ENCODE measurements at regions not wholly inside any gene's neighbourhood (a gene's known extent, or its start where the extent isn't known, plus 50 kb on each side); places are given as distances from the start of the nearest gene placed in this dataset.

DNA sequence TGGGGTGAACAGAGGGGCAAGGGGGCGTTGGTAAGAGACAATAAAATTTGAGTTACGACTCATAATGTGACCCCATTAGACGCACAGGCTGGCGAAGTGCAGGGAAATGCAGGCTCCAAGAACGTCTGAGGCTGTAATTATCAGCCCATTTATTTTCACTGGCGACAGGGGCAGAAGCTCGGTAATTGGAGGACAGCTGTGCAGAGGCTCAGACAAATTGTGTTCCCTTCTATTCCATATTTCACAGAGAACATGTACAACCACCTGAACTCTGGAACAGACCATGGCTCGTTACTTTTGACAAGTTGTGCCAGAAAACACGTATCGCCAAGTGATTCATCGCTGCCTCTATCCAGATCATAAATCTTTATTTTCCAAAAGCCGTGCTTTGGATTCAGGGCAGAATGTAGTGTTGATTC, 137.3 kb upstream of the FRMD4A start:
- no peak for DNase-seq (ENCODE audit: low read depth in 3 of 3)

DNA sequence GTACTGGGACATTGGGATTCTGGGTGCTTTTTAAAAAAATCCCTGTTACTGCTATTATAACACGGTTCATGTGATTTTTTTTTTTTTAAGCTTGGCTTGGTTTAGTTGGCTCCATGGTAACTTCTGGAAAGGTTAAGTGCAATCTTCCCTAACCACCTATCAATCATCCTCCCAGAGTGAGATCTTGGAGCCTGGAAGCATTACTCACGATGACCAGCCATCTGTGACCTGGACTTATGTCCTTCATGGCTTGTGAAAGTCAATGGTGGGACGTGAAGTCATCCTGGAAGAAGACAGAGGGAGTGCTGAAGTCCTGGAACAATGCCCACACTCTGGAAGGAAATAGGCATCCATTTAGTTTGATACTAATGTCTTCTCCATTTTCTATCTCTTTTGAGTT, 135.5 kb upstream of the FRMD4A start:
- DNase-seq (ENCODE audit: low read depth in 3 of 3), result no peak

DNA sequence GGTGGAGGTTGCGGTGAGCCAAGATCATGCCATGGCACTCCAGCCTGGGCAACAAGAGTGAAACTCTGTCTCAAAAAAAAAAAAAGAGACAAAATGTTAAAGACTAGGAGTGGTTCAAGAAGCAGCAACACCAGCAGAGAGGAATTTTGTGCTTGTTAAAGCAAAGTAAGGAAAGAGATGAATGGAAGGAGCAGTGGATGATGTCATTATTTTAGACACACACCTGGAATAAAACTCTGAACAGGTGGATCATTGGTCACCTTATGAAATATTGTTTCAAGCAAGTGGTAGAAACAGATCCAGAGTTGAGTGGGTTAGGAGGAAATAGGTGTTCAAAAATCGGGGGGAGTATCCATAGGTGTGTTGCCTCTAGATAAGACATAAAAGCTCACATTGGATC, 129.7 kb upstream of the FRMD4A start:
- DNase-seq (ENCODE audit: low read depth in 3 of 3), result no peak

DNA sequence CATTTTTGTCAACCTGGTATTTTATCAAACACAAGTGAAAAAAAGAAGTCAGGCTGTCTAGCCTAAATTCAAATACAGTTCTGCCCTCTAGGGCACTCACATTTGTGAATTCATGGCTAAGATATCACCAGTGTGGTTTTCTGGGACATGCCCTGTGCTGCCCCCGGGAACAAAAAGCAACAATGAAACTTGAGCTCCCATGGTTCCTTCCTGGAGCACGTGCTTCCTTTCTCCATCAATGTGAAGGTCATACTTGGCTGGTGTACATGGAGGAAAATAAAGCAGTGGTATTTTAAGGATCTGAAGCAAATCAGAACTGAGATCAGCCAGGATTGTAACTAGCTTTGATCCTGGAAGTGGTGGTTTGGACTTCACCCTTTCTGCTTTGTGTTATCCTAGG, 128.9 kb upstream of the FRMD4A start:
- DNase-seq (ENCODE audit: low read depth in 3 of 3), result no peak

DNA sequence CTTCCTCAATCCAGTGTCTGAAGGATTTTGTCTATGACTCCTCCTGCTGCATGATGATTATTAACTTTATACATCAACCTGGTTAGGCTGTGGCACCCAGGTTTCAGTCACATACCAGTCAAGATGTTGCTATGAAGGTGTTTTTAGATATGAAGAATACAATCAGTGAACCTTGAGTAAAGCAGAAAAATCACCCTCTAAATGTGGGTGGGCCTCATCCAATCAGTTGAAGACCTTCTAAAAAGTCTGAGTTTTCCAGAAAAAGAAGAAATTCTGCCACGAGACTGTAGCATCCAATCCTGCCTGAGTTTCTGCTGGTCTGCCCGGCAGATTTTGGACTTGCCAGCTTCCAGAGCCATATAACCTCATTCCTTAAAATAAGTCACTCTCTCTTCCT, 126.1 kb upstream of the FRMD4A start:
- no peak for DNase-seq (ENCODE audit: low read depth in 3 of 3)

DNA sequence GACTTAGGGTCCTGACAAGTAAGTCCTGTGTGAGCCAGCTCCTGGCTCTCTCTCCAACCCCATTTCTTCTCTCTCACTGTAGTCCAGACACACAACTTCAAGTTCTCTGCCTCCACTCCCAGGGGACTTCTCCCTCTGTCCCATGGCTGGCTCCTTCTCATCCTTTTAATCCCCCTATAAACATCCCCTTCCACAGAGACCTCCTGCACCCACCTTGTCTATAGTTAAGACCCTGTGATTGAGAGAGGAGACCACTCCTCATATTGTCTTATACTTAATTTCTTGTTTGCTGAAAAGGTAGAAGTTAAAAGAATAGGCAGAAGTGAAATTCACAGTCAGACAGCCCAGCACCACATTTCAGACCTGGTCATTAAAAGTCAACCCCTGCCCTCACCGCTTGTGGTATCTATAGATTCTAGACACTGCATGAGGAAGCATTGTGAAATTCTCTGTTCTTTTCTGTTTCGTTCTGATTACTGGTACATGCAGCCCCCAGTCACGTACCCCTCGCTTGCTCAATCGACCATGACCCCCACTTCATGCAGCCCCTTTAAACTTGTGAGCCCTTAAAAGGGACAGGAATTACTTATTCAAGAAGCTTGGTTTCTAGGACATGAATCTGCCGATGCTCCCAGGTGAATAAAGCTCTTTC, 125.6 kb upstream of the FRMD4A start:
- DNase-seq (ENCODE audit: low read depth in 3 of 3), result no peak

DNA sequence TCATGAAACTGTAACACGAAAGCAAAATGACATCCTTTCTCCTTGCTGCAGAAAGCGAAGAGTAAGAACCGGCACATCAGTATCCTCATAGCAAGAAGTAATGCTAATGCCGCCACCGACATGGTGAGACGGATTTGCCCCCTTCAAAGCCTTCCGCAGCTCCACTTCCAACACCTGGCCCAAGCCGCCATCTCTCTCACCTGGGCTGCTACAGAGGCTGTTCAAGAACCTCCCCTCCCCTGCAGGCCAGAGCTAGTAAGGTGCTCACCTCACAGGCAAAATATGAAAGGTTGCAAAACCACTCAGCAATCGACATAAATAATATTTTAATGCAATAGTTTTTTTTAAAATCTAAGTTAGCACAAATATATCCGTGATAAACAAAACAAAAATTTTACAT, 123.9 kb upstream of the FRMD4A start:
- no peak for DNase-seq (ENCODE audit: low read depth in 3 of 3)

DNA sequence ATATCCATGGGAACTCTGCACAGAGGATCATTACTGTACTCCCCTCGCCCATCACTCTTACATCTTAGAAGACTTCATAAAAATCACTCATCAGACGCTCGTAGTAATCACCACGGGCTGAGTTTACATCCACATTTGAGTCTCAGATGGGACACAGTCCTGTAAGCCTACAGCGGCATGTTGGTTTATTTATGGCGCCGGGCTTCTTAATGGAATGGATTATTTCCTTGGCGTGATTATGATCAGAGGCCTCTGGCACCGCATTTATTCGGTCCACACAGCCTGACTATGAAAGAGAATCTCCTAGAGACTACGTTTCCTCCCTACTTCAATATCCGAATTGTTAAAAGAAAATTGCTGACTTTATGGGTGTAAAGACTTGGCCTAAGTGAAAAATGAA, 123.5 kb upstream of the FRMD4A start:
- no peak for DNase-seq (ENCODE audit: low read depth in 3 of 3)

DNA sequence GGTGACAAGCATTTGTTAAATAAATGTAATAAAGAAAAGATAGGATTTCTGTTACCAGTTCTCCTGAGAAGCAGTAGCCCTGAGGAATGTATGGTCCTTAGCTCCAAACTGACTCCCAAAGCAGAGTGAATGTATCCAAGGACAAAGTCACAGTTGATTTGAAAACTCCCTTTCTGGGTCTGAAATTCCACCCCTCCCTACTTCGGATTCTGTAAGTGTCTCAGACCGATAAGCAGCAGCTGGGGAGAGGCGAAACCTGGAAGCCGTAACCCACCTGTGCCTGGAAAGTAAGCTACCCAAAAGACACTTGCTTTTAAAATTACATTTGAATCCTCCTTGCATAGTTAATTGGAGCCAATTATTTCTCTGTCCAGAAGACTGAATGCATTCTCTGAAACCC, 122.9 kb upstream of the FRMD4A start:
- DNase-seq (ENCODE audit: low read depth in 3 of 3), result no peak

DNA sequence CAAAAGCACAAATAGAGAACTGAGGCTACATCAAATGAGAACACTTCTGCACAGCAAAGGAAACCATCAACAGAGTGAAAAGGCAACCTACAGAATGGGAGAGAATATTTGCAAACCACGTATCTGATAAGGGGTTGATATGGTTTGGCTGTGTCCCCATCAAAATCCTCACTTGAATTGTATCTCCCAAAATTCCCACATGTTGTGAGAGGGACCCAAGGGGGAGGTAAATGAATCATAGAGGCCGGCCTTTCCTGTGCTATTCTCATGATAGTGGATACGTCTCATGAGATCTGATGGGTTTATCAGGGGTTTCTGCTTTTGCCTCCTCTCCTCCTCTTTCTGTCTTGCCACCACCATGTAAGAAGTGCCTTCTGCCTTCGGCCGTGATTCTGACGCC, 120.6 kb upstream of the FRMD4A start:
- no peak for DNase-seq (ENCODE audit: low read depth in 3 of 3)

DNA sequence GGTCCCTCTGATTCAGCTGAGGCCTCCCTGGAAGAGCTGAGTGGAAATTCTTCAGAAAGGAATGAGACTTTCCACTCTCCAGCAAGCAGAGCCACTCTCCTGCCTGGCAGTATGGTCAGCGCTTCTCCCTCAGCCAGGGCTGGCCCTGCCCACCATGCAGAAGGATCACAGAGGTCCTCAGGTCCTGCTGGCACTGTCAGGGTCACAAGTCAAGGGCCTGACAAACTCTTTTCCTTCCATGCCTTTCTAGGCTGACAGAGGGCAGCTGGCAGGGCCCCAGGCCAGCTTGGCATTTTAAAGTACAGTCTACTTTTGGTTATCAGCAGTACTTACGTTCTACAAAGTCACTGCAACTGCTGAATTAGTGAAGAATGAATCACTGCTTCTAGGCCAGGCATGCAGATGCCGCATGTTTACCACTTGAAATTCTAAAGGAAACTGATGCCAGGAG, 119.3 kb upstream of the FRMD4A start:
- no peak for DNase-seq (ENCODE audit: low read depth in 3 of 3)

DNA sequence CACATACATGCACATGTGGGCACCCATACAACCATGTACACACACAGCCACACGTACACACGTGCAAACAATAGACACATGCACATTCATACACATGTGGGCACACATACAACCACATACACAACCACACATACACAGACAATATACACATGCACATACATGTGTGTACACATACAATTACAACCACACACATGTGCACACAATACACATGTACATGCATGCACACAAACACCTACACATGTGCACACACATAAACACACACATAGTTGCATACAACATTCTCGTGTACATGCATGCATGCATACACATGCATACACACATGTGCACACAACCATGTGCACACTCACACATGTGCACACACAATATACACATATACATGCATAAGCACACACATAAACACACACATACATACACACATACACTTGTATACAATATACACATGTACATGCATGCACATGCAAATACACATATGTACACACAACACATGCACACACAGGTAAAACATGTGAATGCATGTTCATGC, 118.6 kb upstream of the FRMD4A start:
- no peak for DNase-seq (ENCODE audit: low read depth in 3 of 3)

DNA sequence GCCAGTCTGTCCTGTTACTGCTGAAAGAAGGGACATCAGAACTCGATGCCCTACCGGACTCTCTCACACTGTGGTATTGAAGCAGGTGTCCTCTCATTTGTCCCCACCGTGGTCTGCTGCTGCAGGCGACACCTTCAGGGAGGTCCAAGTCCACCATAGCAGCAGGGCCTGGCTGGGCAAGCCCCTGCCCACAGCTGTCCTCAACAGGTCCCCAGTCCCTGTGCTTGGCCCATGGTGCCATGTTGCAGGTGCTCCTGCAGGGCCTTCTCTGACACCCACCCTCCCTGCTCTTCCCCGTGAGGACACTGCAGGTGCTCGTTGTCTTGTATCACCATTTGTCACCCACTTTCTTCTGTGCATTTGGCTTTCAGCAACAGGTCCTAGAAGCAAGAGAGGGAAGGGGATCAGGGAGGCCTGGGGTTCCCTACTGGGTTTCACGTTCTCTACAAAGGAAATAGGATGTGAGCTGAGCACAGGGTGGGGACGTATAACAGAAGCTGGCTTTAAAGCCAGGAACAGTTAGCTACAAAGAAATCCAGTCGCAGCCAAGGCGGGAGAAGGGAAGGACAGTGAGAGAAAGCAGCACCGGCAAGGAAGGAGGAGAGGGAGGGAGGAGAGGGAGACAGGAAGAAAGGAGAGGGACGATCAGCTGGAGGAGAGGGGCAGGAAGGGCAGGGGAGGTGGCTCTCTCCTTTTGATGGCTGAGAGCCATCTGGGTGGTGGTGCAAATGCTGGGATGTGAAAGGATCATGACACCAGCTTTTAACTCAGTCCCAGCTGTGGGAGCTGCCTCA, 117.7 kb upstream of the FRMD4A start:
- no peak for DNase-seq (ENCODE audit: low read depth in 3 of 3)

DNA sequence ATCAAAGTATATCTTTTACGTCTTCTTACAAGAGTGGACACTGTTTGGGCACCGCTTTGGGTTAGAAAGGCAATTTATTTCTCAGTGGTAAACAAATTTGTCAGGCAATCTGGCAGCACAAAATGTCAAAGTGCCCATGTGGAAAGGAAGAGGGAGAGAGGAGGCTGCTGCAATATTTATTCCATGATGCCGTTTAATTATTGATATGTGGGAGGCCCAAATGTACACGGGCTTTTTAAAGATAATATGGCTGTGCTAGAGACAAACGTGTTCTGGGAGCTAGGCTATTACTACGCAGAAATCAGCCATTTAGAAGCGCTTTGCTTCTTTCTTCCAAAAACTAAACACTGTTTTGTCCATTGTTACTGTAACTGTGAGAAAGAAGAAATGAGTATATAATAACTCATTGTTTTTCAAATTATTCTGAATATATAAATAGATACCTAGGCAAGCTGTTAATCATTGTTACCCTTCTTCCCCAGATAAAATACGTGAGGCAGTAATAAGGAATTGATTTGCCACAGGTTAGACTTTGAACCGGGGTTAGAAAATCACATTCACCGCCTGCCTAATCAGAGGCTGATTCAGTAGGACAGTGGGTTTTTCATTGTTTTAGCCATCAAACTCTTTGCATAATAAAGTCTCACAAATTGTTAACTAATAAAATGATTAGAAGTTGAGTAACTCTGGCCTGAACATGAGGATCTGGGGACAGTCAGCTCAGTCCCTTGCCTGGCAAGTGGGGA, 116.5 kb upstream of the FRMD4A start:
- DNase-seq (ENCODE audit: low read depth in 3 of 3), result no peak

DNA sequence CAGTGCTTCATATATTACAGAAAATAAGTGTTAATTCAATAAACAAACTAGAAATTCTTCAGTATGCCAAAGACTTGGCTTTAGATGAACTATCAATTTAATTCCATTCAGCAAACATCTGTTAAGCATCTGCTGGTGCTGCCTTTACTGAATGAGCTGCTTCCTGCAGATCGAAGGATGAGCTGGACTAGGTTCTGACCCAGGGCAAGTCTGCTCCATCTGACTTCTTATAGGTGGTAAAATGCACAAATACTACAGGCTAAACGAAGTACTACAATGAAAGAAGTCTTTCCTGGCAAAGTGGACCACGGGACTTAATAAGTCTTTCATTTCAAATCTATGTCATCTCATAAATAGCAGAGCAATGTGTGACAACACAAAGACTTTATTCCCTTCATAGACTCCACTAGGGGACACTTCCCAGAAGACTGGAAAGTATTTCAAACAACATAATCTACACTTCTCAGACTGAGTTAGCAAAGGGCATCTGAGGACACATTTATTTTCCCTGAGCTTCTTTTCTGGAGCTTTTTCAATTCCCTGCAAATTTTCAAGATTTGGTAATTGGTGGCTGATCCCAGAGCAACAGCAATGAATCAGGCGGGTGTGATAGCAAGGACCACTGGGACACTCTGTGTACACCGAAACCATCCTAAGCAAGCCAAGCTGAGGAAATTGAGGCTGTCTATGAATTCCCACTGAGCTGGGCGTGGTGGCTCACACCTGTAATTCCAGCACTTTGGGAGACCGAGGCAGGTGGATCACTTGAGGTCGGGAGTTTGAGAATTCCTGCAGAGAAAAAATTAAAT, 108.9 kb upstream of the FRMD4A start:
- no peak for DNase-seq (ENCODE audit: low read depth in 3 of 3)

DNA sequence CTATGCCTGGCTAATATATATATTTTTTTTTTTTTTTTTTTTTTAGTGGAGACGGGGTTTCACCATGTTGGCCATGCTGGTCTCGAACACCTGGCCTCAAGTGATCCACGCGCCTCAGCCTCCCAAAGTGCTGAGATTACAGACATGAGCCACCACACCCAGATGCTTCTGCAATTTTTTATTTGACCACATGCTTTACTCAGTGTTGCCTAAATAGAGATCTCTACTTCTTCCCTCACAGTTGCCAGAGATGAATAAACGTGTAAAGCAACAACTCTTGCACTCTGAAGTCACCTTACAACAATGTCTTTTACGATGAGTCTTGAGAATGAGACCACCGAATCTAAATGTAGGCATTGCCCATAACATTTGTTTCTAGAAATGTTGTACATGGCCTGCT, 107.9 kb upstream of the FRMD4A start:
- DNase-seq (ENCODE audit: low read depth in 3 of 3), result no peak

DNA sequence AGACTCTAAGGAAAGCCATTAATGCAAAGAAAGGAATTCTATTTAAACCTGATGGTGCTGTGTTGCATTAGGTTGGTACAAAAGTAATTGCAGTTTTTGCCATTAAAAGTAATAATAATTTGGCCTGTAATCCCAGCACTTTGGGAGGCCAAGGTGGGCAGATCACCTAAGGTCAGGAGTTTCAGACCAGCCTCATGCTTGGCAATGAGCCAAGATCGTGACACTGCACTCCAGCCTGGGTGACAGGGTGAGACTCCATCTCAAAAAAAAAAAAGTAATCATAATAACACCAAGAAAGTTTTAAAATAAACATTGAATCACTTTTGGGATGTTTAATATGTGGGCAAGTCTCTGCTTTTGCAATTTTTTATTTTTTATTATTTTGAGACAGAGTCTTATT, 107.3 kb upstream of the FRMD4A start:
- no peak for DNase-seq (ENCODE audit: low read depth in 3 of 3)

DNA sequence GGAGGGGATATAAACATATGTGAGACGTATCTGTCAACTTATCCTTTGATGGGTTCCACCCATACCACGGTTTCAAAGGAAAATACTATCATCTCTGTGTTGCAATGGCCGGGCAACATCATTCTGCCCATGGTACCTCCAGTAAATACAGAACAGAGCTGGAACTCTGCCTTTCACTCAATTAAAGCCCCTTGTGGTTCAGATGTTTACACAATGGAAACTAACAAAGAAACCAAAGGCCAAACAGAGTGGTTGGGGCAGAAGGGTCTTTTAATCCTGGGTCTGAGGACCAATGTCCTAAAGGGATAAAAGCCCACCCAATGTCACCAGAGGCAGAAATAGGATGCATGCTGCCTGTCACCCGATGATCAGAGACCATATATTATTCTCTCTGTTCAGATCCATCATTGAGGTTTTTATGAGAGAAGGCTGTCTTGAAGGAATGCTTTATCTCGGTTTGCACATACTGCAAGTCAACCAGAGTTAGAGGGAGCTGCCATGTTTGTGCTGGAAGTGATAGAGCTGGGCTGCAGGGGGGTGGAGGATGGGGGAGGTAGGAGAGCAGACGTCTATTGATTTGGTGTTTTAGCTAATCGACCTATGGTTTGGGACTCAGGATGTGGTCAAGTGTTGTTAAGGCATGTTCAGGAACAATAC, 105.4 kb upstream of the FRMD4A start:
- DNase-seq (ENCODE audit: low read depth in 3 of 3), result no peak

DNA sequence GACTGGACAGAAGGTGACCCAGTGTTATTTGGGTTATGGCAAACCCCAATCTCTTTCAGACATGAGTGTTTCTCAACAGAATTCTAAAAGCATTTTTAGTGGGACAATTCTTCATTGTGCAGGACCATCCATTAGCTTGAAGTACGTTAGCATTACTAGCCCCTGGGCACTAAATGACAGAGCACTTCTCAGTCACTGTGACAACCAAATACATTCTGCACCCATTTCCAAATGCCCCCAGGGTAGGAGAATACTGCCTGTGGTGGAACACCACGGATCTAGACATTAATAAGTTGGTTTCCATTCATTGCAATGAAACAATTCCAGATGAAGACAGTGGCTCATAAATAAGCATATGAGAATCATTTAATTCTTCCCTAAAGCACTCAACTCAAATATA, 102.4 kb upstream of the FRMD4A start:
- DNase-seq (ENCODE audit: low read depth in 3 of 3), result no peak

DNA sequence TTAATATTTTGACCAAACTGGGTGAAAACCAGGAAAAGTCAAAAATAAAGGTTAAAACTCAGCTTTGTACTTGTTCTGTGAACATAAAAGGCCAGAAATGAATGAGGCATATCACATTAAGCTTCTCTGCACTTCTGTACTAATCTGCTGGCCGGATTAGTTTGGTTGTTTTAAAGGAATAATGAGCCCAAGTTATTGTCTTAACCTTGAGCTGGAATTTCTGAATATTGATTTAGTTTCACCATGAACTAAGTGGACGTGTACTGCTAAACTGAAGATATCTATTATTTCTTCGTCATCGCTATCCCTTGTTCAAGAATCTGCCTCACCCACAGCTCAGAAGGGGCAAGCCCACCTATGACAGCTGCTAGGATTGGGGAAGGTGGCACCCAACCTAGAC, 101.1 kb upstream of the FRMD4A start:
- DNase-seq (ENCODE audit: low read depth in 3 of 3), result no peak

DNA sequence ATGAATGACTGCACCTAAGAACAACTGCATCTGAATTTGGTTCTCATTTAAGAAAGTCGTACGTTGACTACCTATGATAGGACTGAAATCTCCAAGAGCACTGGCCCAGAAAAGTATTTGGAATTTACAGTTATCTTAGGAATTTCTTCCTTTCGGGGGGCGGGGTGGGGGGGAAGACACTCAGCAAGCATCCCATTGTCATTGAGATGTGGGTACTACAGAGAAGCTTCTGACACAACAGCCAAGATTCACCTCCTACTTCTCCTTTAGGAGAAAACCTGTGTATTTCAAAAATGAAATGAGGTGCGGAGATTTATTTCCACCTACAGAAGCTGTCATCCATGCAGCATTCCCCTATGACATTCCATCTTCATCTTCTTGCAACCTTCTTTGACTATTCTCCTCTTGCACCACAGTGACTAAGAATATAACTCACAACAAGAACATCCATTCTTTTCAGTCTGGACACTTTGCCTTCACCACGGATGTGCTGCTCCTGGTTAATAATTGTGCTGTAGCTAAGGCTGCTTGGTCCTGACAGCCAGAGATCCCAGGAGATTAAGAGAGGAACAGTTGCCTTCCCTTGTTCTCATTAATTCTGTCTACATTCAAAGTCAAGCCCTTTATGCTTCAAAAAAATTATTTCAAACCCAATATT, 98.4 kb upstream of the FRMD4A start:
- DNase-seq (ENCODE audit: low read depth in 3 of 3), result no peak
